Lower lobe of right lung (tissue), 2 donors: ENCODE measurements at regions not wholly inside any gene's neighbourhood (a gene's known extent, or its start where the extent isn't known, plus 50 kb on each side); places are given as distances from the start of the nearest gene placed in this dataset.

Source experiments
- ATAC-seq, 2 donors: fragments of 200-7000 bp; cut with Tn5 transposase; one replicate each; pipeline ENCODE4 v1.9.1; 2020 to 2022; ENCODE audit warnings: mild to moderate bottlenecking in 2 of 2, moderate library complexity in 2 of 2
- DNase-seq: peaks from one replicate; pipeline ENCODE4 v3.0.0-alpha.2; 2020
- H3K27ac ChIP-seq: fragments of 200-600 bp; one replicate; pipeline ENCODE4 v1.8.0; 2022
- H3K27me3 ChIP-seq: fragments of 200-600 bp; one replicate; pipeline ENCODE4 v1.8.0; 2022; ENCODE audit warnings: low read depth
- H3K36me3 ChIP-seq: fragments of 200-600 bp; one replicate; pipeline ENCODE4 v1.8.0; 2022; ENCODE audit warnings: mild to moderate bottlenecking
- H3K4me1 ChIP-seq: fragments of 200-600 bp; one replicate; pipeline ENCODE4 v1.8.0; 2022
- H3K4me3 ChIP-seq: fragments of 200-600 bp; one replicate; pipeline ENCODE4 v1.8.0; 2022; ENCODE audit warnings: mild to moderate bottlenecking
- H3K9me3 ChIP-seq: fragments of 200-600 bp; one replicate; pipeline ENCODE4 v1.8.0; 2022
- CTCF ChIP-seq: fragments of 200-600 bp; IDR thresholded peaks from one replicate; pipeline ENCODE4 v1.8.0; 2022; ENCODE audit warnings: antibody characterized with exemption, mild to moderate bottlenecking
- intact Hi-C: fragments of 100-400 bp; cut with DNase I; formaldehyde crosslinking; loops from one replicate; pipeline ENCODE4 v1.11.0; 2022
- donor health status: DM: no; HTN: yes; CAD: no; lungs with severe emphysema.

- intact Hi-C loops: no loop called here
- Histone ChIP-seq H3K4me1 (no peaks in the 10 kb centered on the region), H3K9me3 (no peaks in the 10 kb centered on the region), H3K27me3 (no peaks in the 10 kb centered on the region), H3K27ac (no peak overlapping the region), H3K36me3 (no peaks in the 10 kb centered on the region), H3K4me3 (no peak overlapping the region)
- no peak for TF ChIP-seq CTCF
- ATAC-seq: no peak
- DNase-seq: no peak
Observed at GRCh38 chr21:16974060-16974459, 538.8 kb upstream of the CXADR start.

- no peak for DNase-seq
- H3K27ac ChIP-seq: no peak overlapping the region
- H3K9me3 ChIP-seq: no peaks in the 10 kb centered on the region
- no peaks in the 10 kb centered on the region for H3K36me3 ChIP-seq
- TF ChIP-seq CTCF: no peak
- H3K4me3 ChIP-seq: no peak overlapping the region
- no peak for ATAC-seq
- H3K4me1 ChIP-seq: no peaks in the 10 kb centered on the region
- intact Hi-C loops: no loop called here
- H3K27me3 ChIP-seq: no peaks in the 10 kb centered on the region
Observed at GRCh38 chr21:16976193-16976592, 536.6 kb upstream of the CXADR start.

GRCh38 chr21:16978309-16978895 is 534.4 kb upstream of the CXADR start:
- Histone ChIP-seq H3K4me1 (no peaks in the 10 kb centered on the region), H3K27me3 (no peaks in the 10 kb centered on the region), H3K4me3 (no peak overlapping the region), H3K36me3 (no peaks in the 10 kb centered on the region), H3K27ac (no peak overlapping the region), H3K9me3 (no peaks in the 10 kb centered on the region)
- DNase-seq (no peak), ATAC-seq (no peak)
- TF ChIP-seq CTCF: no peak
- intact Hi-C loops: no loop called here

- ATAC-seq: no peak
- H3K4me3 ChIP-seq: no peak overlapping the region
- H3K27me3 ChIP-seq: no peaks in the 10 kb centered on the region
- no peaks in the 10 kb centered on the region for H3K36me3 ChIP-seq
- H3K4me1 ChIP-seq: no peaks in the 10 kb centered on the region
- no peaks in the 10 kb centered on the region for H3K9me3 ChIP-seq
- no peak overlapping the region for H3K27ac ChIP-seq
- intact Hi-C loops: no loop called here
- no peak for DNase-seq
- TF ChIP-seq CTCF: no peak
Observed at GRCh38 chr21:16979574-16979973, 533.3 kb upstream of the CXADR start.

GRCh38 chr21:16983420-16983819 is 529.4 kb upstream of the CXADR start:
- ATAC-seq (no peak), DNase-seq (no peak)
- no peak overlapping the region for H3K27ac ChIP-seq
- no peak for TF ChIP-seq CTCF
- intact Hi-C loops: no loop called here
- no peaks in the 10 kb centered on the region for H3K36me3 ChIP-seq
- no peaks in the 10 kb centered on the region for H3K4me1 ChIP-seq
- H3K4me3 ChIP-seq: no peak overlapping the region
- H3K27me3 ChIP-seq: no peaks in the 10 kb centered on the region
- no peaks in the 10 kb centered on the region for H3K9me3 ChIP-seq

- Histone ChIP-seq H3K4me3 (no peak overlapping the region), H3K27me3 (no peaks in the 10 kb centered on the region), H3K27ac (no peak overlapping the region), H3K4me1 (no peaks in the 10 kb centered on the region), H3K9me3 (no peaks in the 10 kb centered on the region), H3K36me3 (no peaks in the 10 kb centered on the region)
- no peak for TF ChIP-seq CTCF
- no peak for DNase-seq
- intact Hi-C loops: no loop called here
- no peak for ATAC-seq
Observed at GRCh38 chr21:16992448-16992847, 520.4 kb upstream of the CXADR start.
